Stomach smooth muscle (tissue), 2 donors: ENCODE measurements at regions not wholly inside any gene's neighbourhood (a gene's known extent, or its start where the extent isn't known, plus 50 kb on each side); places are given as distances from the start of the nearest gene placed in this dataset.

Source experiments
- H3K27ac ChIP-seq: one replicate; pipeline ENCODE4 v1.7.0; 2013; ENCODE audit warnings: mild to moderate bottlenecking, low read length, inconsistent platforms
- H3K27me3 ChIP-seq, 2 donors: one replicate each; pipeline ENCODE4 v1.7.0; 2013; ENCODE audit warnings: low read length in 2 of 2; ENCODE audit not compliant: insufficient read depth in 2 of 2, control insufficient read depth in 1 of 2
- H3K36me3 ChIP-seq, 2 donors: one replicate each; pipeline ENCODE4 v1.7.0; 2013; ENCODE audit warnings: low read length in 2 of 2; ENCODE audit not compliant: control insufficient read depth in 2 of 2, insufficient read depth in 2 of 2
- H3K4me1 ChIP-seq: one replicate; pipeline ENCODE4 v1.7.0; 2013; ENCODE audit warnings: low read length; ENCODE audit not compliant: control insufficient read depth, insufficient read depth
- H3K4me3 ChIP-seq, 2 donors: one replicate each; pipeline ENCODE4 v1.7.0; 2013; ENCODE audit warnings: low read length in 2 of 2
- H3K9ac ChIP-seq, 2 donors: one replicate each; pipeline ENCODE4 v1.7.0; 2013; ENCODE audit warnings: low read length in 2 of 2, mild to moderate bottlenecking in 1 of 2
- H3K9me3 ChIP-seq, 2 donors: one replicate each; pipeline ENCODE4 v1.7.0; 2013; ENCODE audit warnings: low read length in 2 of 2; ENCODE audit not compliant: control insufficient read depth in 2 of 2
- donor health status: healthy.
- donor health status: Pancreatic carcinoma.

GRCh38 chr10:78900715-78901430 lies 167.9 kb upstream of the ZMIZ1 start:
- H3K9me3 ChIP-seq: no peaks in the 10 kb centered on the region
- H3K9ac ChIP-seq: no peak overlapping the region
- no peak overlapping the region for H3K4me3 ChIP-seq
- H3K27me3 ChIP-seq: no peaks in the 10 kb centered on the region
- no peak overlapping the region for H3K27ac ChIP-seq
- no peaks in the 10 kb centered on the region for H3K4me1 ChIP-seq
- H3K36me3 ChIP-seq: no peaks in the 10 kb centered on the region

- no peaks in the 10 kb centered on the region for H3K4me1 ChIP-seq
- H3K27me3 ChIP-seq: no peaks in the 10 kb centered on the region
- H3K4me3 ChIP-seq: no peak overlapping the region
- H3K27ac ChIP-seq: no peak overlapping the region
- H3K36me3 ChIP-seq: no peaks in the 10 kb centered on the region
- no peaks in the 10 kb centered on the region for H3K9me3 ChIP-seq
- no peak overlapping the region for H3K9ac ChIP-seq
Observed at GRCh38 chr10:78901694-78902093, 167.1 kb upstream of the ZMIZ1 start.

DNA sequence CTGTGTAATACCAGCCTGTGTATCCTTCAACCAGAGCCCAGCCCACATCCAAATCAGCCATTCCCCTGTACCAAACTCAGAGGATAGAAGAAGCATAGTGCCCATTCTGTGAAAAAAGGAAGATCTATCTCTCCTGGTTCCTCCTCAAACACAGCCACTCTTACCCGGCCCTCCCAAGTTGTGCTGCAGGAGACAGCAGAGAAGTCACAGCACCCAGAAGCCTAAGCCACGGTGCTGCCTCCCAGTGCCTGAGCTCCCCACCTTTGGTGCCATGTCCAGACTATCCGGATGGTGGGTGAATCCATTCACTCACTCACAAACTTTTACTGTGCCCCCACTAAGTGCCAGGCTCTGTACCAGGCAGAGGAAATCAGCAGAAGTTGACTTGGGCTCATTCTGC lies 166.0 kb upstream of the ZMIZ1 start:
- no peak overlapping the region for H3K9ac ChIP-seq
- H3K27ac ChIP-seq: no peak overlapping the region
- no peaks in the 10 kb centered on the region for H3K9me3 ChIP-seq
- no peaks in the 10 kb centered on the region for H3K4me1 ChIP-seq
- no peak overlapping the region for H3K4me3 ChIP-seq
- no peaks in the 10 kb centered on the region for H3K36me3 ChIP-seq
- no peaks in the 10 kb centered on the region for H3K27me3 ChIP-seq

- Histone ChIP-seq H3K9me3 (no peaks in the 10 kb centered on the region), H3K36me3 (no peaks in the 10 kb centered on the region), H3K27ac (no peak overlapping the region), H3K4me3 (no peak overlapping the region), H3K27me3 (no peaks in the 10 kb centered on the region), H3K4me1 (no peaks in the 10 kb centered on the region), H3K9ac (no peak overlapping the region)
Observed at GRCh38 chr10:78903341-78903940, 165.3 kb upstream of the ZMIZ1 start.

DNA sequence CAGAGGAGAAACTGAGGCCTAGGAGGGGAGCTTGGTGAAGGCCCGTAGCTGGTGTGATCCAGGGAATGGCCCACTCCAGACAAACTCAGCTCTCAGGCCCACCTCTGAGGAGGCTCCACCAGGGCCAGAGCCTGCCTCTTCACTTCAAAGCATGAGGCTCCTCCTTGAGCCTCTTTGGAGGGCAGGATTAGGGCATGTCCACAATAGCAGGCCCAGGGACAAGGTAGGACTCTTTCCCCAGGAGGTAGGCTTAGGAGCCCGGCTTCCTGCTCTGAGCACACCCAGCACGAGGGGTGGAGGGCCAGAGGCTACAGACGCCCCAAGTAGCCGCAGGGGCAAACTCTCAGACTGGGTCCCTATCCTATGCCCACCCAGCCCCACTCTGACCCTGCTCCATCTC lies 164.6 kb upstream of the ZMIZ1 start:
- Histone ChIP-seq H3K4me1 (no peaks in the 10 kb centered on the region), H3K27ac (no peak overlapping the region), H3K27me3 (peaks cover 0 to 2% of the 10 kb centered on the region in 2 donors), H3K4me3 (no peak overlapping the region), H3K9ac (no peak overlapping the region), H3K9me3 (no peaks in the 10 kb centered on the region), H3K36me3 (no peaks in the 10 kb centered on the region)

GRCh38 chr10:78905015-78905956 lies 163.5 kb upstream of the ZMIZ1 start:
- Histone ChIP-seq H3K36me3 (no peaks in the 10 kb centered on the region), H3K4me3 (no peak overlapping the region), H3K9me3 (no peaks in the 10 kb centered on the region), H3K27me3 (peaks cover 0 to 2% of the 10 kb centered on the region in 2 donors), H3K9ac (no peak overlapping the region), H3K4me1 (no peaks in the 10 kb centered on the region), H3K27ac (no peak overlapping the region)

- peaks cover 0 to 2% of the 10 kb centered on the region in 2 donors for H3K27me3 ChIP-seq
Observed at GRCh38 chr10:78905957-78906308, 162.8 kb upstream of the ZMIZ1 start.

GRCh38 chr10:78906734-78907390 lies 161.9 kb upstream of the ZMIZ1 start:
- Histone ChIP-seq H3K4me3 (no peak overlapping the region), H3K9ac (no peak overlapping the region), H3K4me1 (no peaks in the 10 kb centered on the region), H3K27me3 (peaks cover 0 to 2% of the 10 kb centered on the region in 2 donors), H3K9me3 (no peaks in the 10 kb centered on the region), H3K36me3 (no peaks in the 10 kb centered on the region), H3K27ac (no peak overlapping the region)

More at GRCh38 chr10:78905957-78906308, 162.8 kb upstream of the ZMIZ1 start:
- Histone ChIP-seq H3K4me3 (no peak overlapping the region), H3K9me3 (no peaks in the 10 kb centered on the region), H3K27ac (no peak overlapping the region), H3K36me3 (no peaks in the 10 kb centered on the region), H3K9ac (no peak overlapping the region), H3K4me1 (no peaks in the 10 kb centered on the region)

DNA sequence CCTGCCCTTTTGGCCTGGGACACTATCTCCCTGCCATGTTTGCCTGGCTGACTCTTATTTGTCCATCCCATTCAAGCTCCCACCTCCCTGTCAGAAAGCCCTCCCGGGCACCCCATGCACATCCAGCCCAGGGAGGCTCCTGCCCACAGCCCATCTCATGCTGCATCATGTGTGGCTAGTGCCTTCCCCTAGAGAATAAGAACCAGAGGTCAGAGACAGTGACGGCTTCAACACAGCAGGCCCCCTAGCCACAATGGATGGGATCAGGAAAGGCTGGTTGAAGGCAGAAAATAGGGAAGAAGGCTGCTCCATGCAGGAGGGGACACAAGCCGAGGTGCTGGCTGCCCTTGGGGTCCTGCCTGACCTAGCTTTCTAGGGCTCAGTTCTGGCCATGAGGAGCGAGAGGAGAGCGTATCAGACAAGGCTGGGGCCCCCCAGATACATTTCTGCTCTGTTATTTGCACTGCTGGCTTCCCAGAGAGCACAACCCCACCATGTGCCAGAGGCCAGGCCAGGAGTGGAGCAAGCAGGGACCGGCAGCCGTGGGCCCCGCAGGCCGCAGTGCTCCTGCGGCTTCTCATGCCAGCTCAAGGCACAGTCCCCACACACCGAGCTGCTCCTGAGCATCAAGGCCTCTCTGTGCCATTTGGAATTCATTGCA lies 161.1 kb upstream of the ZMIZ1 start:
- no peaks in the 10 kb centered on the region for H3K36me3 ChIP-seq
- no peak overlapping the region for H3K4me3 ChIP-seq
- H3K27ac ChIP-seq: no peak overlapping the region
- H3K27me3 ChIP-seq: peaks cover 0 to 2% of the 10 kb centered on the region in 2 donors
- H3K4me1 ChIP-seq: no peaks in the 10 kb centered on the region
- no peak overlapping the region for H3K9ac ChIP-seq
- H3K9me3 ChIP-seq: no peaks in the 10 kb centered on the region

GRCh38 chr10:78909221-78909620 lies 159.5 kb upstream of the ZMIZ1 start:
- no peaks in the 10 kb centered on the region for H3K36me3 ChIP-seq
- no peak overlapping the region for H3K27ac ChIP-seq
- no peaks in the 10 kb centered on the region for H3K4me1 ChIP-seq
- H3K9me3 ChIP-seq: no peaks in the 10 kb centered on the region
- H3K27me3 ChIP-seq: peaks cover 0 to 2% of the 10 kb centered on the region in 2 donors
- H3K4me3 ChIP-seq: no peak overlapping the region
- H3K9ac ChIP-seq: no peak overlapping the region
